ENCODE measurements at regions not wholly inside any gene's neighbourhood (a gene's known extent, or its start where the extent isn't known, plus 50 kb on each side); places are given as distances from the start of the nearest gene placed in this dataset.

DNA sequence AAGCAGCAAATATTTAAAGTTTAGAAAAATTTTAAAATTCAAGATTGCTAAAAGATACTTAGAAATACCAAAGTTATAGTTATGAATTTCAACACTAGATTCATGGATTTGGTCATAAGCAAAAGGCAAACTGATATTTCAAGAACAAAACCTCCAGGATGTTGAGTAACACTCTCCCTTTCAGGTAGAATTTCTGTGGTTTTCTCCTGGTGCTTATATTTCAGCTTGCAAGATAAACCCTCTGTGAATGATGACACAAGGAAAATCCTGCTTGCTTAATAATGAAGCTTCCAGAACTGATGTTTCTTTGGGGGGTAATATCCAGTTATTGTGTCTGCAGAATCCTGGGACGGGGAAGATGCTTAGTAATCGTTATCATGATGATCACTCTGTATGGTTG lies 320.3 kb upstream of the EDNRB start:
- no peak overlapping the region for H3K4me2 ChIP-seq (ENCODE audit: low read depth, low read length)
- no peaks in the 10 kb centered on the region for H3K27me3 ChIP-seq (ENCODE audit: control insufficient read depth in 1 of 2, insufficient read depth in 2 of 2, low read length in 2 of 2)
- POLR2A ChIA-PET, result no interaction called here
- intact Hi-C loops (cut with micrococcal nuclease; ENCODE audit: unreplicated experiment) (no loop called here), in situ Hi-C loops (cut with HindIII; ENCODE audit: extremely low pct_ligation_motif_present, low pct_unique_long_range_greater_than_20kb) (loop anchor here (5.0 kb wide), 1 partner anchor 738 kb away; no protein-coding TSS in a partner anchor)
- CTCF ChIA-PET (ENCODE audit: low intra/inter-chr PET ratio, low total read pairs), result no interaction called here
- H3K9ac ChIP-seq (ENCODE audit: insufficient read depth, low read depth, low read length), result no peak overlapping the region
- no TSS peak for BruUV-seq (replicated peaks)
- H3K27ac ChIP-seq (ENCODE audit: extremely low read length, insufficient read depth, low read length), result no peak overlapping the region
- WGBS (ENCODE audit: low lambda C conversion rate), result 0% methylated on average over 2 of the region's 2 CpGs
- no peaks in the 10 kb centered on the region for H4K20me1 ChIP-seq (ENCODE audit: insufficient read depth, low read length)
- no peak for TF ChIP-seq HIVEP1 (CRISPR knock-in tag; IDR thresholded peaks at IDR 0.05)
- no peak for TF ChIP-seq ZSCAN21 (CRISPR knock-in tag; IDR thresholded peaks at IDR 0.05; ENCODE audit: borderline replicate concordance)
- TF ChIP-seq CBX5 (CRISPR knock-in tag; IDR thresholded peaks at IDR 0.05; ENCODE audit: borderline replicate concordance), result no peak
- no peak for TF ChIP-seq HDAC2 (CRISPR knock-in tag; IDR thresholded peaks at IDR 0.05)
- no peak for TF ChIP-seq TAF1 (CRISPR knock-in tag; IDR thresholded peaks at IDR 0.05)
- no peak for TF ChIP-seq ARNT (IDR thresholded peaks at IDR 0.05)
- no peak for TF ChIP-seq ZNF563 (CRISPR knock-in tag; IDR thresholded peaks at IDR 0.05)
- no peak for TF ChIP-seq SMYD3 (CRISPR knock-in tag; IDR thresholded peaks at IDR 0.05)
- TF ChIP-seq TP53 (CRISPR knock-in tag; conservative IDR thresholded peaks at IDR 0.05), result no peak
- TF ChIP-seq ZFP36L2 (CRISPR knock-in tag; IDR thresholded peaks at IDR 0.05), result no peak
- TF ChIP-seq, protein P1, sequence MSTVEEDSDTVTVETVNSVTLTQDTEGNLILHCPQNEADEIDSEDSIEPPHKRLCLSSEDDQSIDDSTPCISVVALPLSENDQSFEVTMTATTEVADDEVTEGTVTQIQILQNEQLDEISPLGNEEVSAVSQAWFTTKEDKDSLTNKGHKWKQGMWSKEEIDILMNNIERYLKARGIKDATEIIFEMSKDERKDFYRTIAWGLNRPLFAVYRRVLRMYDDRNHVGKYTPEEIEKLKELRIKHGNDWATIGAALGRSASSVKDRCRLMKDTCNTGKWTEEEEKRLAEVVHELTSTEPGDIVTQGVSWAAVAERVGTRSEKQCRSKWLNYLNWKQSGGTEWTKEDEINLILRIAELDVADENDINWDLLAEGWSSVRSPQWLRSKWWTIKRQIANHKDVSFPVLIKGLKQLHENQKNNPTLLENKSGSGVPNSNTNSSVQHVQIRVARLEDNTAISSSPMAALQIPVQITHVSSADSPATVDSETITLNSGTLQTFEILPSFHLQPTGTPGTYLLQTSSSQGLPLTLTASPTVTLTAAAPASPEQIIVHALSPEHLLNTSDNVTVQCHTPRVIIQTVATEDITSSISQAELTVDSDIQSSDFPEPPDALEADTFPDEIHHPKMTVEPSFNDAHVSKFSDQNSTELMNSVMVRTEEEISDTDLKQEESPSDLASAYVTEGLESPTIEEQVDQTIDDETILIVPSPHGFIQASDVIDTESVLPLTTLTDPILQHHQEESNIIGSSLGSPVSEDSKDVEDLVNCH (CRISPR knock-in tag; IDR thresholded peaks at IDR 0.05), result no peak
- TF ChIP-seq POLR2G (IDR thresholded peaks at IDR 0.05; ENCODE audit: low read depth, low read length), result no peak
- TF ChIP-seq GTF2F1 (IDR thresholded peaks at IDR 0.05; ENCODE audit: low read length), result no peak
- no peak for TF ChIP-seq ZNF549 (CRISPR knock-in tag; IDR thresholded peaks at IDR 0.05)
- TF ChIP-seq ZNF644 (CRISPR knock-in tag; IDR thresholded peaks at IDR 0.05; ENCODE audit: low read depth), result no peak
- no peak overlapping the region for H2AFZ ChIP-seq (ENCODE audit: low read length)
- no peaks in the 10 kb centered on the region for H3K9me3 ChIP-seq (ENCODE audit: low read length)
- DNase-seq (ENCODE audit: low spot score) (no peak), FAIRE-seq (no peak), ATAC-seq (no peak)
- H3K79me2 ChIP-seq (ENCODE audit: insufficient read depth, low read length), result no peaks in the 10 kb centered on the region
- H3K36me3 ChIP-seq (replicated peaks in 1 of 2; ENCODE audit: control insufficient read depth in 1 of 2, insufficient read depth in 2 of 2, low read length in 2 of 2), result no peaks in the 10 kb centered on the region
- no peaks in the 10 kb centered on the region for H3K4me1 ChIP-seq (ENCODE audit: insufficient read depth, low read length)
- no peak overlapping the region for H3K4me3 ChIP-seq (replicated peaks in 1 of 3; ENCODE audit: insufficient read depth in 1 of 3, low read depth in 2 of 3, low read length in 3 of 3)

Measured in HepG2 (cell line).